Right ventricle myocardium superior (tissue), 1 donor: ENCODE measurements at regions not wholly inside any gene's neighbourhood (a gene's known extent, or its start where the extent isn't known, plus 50 kb on each side); places are given as distances from the start of the nearest gene placed in this dataset.
A peak's percentile ranks its signal among the peaks of the same experiment; 100 is the strongest.
"Not testable (repeated sequence)": the region's sequence is repeated elsewhere in the genome, so short reads cannot be mapped to it uniquely, and the experiment has no call there.

Experiments
- ATAC-seq: fragments of 200-7000 bp; cut with Tn5 transposase; one replicate; pipeline ENCODE4 v1.9.1; 2020; ENCODE audit warnings: mild to moderate bottlenecking; ENCODE audit not compliant: poor library complexity
- DNase-seq: peaks from one replicate; pipeline ENCODE4 v3.0.0-alpha.2; 2020
- intact Hi-C: fragments of 100-400 bp; cut with DNase I; formaldehyde crosslinking; loops from one replicate; pipeline ENCODE4 v1.11.2; 2022
- donor health status: DM: no; HTN: yes; CAD: no; lungs with severe emphysema.

DNA sequence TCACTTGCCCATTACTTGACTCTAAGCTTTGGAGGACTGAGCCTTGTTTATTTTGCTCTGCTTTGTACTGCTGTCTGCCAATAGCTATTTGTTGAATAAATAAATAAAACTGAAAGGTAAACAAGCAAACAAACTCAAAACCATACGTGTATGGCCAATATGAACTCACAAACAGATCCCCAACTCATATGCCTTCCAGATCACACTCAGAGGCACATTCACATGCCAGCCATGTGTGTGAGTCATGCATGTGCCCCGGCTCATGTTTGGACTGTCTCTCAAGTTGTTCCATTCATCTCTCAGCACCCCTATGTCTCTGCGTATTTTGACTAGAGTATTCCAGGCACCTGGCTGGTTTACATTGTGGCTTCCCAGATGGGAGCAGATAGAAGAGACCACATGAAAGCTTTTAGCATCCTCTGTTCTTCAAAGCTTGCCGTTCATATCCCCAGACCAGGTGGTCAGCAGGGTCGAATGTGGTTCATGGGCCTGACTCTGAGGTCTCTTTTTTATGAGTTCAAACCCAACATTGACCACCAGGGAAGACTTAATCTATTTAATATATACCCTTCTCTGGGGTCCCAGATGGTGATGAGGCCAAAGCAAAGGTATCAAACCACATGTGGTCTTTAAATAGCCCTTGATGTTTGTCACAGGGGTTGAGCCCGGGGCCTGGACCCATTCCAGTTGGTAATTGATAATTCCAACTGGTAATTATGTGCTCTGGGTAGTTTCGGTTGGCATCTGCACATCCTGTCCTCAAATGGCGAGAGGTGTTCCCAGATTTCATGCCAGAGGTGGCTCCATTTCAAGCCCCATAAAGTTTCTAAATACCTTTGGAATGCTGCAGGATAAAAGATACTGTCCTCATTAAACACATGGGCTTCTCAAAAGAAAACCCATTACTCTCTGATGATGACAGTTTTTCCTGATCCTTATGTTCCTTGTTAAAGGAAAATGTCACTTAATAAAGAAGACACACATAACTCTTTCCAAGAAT lies 287.3 kb upstream of the MAF start:
- no peak for ATAC-seq
- no peak for DNase-seq
- intact Hi-C loops = no loop called here

DNA sequence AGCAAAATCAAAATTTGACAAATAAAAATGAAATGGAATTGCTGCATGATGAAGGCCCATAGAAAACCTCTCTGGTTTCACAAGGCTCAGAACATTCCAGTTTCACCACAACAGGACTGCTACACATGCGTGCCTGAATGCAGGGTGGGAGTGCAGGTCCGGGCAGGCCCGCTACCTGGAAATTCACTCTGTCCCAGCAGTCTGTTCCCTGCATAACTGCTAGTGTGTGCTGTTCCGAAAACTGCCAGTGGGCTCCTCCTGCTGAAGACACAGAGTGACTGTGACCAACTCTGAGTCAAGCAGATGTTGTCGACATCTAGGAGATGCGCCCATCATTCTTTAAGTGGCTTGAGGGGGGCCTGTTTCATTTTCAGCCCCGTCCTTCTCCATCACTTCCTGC lies 284.8 kb upstream of the MAF start:
- intact Hi-C loops = no loop called here
- DNase-seq (no peak), ATAC-seq (no peak)

DNA sequence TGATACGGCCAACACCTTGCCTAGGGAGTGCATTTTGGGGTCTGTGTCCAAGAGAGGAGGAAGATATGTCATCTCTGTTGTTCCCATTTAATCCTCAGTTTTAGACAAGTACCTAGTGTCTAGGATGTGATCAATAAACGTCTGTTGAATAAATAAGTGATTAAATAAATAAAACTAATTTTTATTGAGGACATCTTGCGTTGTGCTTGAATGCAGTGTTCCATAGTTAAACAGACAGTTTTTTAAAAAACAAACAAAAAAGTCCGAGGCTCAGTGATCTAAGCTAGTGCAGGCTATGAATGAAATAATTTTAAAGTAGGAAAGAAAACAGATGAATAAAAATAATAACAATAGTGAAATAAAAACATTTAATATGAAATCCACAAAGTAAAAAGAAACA lies 283.0 kb upstream of the MAF start:
- ATAC-seq (no peak), DNase-seq (no peak)
- intact Hi-C loops = no loop called here

DNA sequence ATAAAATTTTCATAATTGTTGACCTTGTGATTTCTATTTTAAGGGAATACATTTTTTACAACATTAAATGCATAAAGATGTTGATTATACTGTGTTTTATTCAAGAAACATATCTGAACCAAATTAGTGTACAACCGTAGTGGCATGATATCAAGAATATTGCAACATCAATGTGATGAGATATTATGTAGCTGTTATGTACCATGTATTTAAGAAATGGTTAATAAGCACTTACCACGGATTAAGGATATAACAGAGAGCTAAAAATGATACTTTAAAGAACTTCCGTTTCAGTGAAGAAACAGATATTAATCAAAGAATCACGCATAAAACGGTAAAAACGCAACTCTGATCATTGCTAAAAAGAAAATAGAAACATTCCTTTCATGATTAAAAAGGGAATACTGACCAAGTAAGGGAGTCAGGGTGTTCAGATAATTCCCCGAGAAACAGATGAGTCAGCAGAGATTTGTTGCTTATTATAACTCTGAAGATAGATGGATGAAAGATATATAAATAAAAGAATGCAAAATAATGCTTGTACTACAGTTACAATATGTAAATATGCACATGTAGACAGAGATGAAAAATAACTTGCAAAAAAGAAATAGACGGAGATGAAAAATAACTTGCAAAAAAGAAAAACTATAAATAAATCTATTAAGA lies 281.9 kb upstream of the MAF start:
- no peak for ATAC-seq
- intact Hi-C loops = no loop called here

DNA sequence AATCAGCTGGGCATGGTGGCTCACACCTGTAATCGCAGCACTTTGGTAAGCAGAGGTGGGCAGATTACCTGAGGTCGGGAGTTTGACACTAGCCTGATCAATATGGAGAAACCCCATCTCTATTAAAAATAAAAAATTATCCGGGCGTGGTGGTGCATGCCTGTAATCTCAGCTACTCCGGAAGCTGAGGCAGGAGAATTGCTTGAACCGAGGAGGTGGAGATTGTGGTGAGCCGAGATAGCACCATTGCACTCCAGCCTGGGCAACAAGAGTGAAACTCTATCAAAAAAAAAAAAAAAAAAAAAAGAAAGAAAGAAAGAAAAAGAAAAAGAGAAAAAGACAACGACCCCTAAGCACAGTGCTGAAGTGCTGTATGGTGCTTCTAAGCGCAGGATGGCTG lies 280.6 kb upstream of the MAF start:
- intact Hi-C loops, DNase-seq, ATAC-seq: not testable (repeated sequence)

More for the DNA sequence above, 281.9 kb upstream of the MAF start:
- no peak for DNase-seq

DNA sequence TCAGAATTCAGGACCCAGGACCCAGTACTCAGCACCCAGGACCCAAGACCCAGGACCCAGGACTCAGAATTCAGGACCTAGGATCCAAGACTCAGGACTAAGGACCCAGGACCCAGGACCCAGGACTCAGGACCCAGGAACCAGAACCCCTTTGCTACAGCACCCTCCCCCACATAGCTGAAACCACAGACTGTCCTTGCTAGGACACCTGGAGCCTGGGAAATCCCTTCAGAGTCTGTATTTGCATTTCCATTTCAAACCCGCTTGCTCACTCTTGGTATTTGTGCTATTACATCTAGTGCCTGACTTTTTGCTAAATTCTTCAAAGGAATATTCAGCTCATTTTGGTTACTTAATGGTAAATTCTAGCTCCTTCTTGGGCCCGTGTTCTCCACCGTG lies 275.8 kb upstream of the MAF start:
- no peak for DNase-seq
- no peak for ATAC-seq
- intact Hi-C loops = no loop called here

DNA sequence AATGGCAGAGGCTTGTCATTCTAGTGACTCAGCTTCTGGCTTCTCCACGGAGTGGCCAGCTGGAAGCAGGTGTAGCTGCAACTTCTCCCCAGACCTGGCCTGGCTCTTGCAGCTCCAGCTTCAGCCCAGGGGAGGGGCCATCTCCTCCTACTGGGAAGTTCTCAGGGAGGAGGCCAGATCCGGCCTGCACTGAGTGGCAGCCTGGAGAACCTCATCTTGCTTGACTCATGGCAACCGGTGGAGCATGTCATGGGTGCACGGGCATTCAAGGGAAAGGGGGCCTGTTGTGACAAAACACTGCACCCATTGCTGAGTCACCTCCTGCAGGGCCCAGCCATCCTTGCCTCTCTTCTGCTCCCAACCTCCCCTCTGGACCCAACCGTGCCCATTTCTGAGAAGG lies 273.9 kb upstream of the MAF start:
- intact Hi-C loops = no loop called here
- DNase-seq = peak; percentile 64
- ATAC-seq = peak; percentile 59

DNA sequence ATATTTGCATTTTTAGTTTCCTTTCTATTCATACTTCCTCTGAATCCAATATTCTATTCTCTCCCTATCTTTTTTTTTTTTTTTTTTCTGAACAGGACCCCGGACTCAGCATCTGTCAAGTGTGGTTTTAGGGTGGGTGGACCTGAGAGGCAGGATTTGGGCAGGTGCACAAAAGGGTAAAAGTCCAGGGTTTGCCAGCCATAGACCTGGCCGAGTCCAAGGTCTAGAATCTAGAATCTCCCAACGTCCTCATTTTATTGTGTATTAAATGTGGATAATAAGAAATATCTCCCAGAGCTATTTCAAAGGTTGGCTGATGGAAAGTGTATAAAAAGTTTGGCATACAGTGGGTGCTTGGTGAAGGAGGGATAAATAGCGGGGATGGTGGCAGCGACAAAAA lies 273.3 kb upstream of the MAF start:
- no peak for ATAC-seq
- DNase-seq = no peak
- intact Hi-C loops = no loop called here

DNA sequence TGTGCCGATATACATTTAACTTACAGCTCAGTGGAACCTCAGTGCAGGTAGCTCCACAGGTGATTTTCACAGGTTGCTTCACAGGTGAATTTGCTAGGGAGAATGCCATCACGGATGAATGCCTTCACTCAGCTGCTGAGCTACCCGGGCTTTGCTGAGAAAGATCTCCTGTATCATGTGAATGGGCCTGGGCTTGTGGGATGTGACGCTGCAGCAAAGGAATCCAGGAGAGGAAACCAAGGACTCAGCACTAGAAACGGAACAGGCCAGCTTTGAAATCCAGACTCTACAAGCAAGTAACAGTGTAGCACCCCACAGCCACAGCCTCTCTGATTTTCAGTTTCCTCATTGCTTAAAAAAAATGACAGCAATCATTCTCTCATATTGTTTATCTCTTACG lies 271.4 kb upstream of the MAF start:
- intact Hi-C loops = no loop called here
- ATAC-seq (no peak), DNase-seq (no peak)

DNA sequence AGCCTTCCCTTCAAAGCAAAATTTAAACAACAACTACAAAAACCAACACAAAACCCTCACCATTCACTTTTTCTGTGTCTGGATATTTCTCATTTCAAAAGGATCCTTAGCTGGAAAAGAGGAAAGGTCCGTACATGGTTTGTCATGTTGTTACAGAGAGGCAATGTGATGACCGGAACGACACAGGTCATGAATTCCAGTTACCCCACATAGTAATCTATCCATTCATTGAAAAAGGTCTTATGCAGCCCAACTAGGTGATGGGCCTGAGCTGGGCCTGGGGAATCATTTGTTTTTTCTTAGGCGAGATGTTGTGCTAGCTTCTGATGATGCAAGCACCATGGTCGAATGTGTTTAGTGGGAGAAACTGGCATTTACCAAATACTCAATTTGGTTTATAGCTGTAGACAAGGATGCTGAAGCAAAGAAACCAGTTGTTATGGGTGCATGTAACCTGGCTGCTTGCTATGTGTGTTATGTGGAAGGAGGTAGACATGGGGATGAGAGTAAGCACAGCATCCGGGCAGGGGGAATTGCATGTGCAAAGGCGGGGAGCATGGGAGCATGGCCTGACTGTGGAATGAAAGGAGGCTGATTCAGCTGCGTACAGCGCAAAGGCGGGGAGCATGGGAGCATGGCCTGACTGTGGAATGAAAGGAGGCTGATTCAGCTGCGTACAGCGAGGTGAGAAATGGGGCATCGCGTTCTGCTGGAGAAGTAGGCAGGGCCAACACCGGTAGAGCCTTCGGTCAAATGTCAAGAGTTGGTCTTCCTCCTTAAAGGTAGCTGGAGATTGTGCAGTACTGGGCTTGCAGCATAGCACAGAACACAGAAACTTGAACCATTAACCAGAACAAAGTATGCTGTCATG lies 269.7 kb upstream of the MAF start:
- DNase-seq (no peak), ATAC-seq (no peak)
- intact Hi-C loops = no loop called here

DNA sequence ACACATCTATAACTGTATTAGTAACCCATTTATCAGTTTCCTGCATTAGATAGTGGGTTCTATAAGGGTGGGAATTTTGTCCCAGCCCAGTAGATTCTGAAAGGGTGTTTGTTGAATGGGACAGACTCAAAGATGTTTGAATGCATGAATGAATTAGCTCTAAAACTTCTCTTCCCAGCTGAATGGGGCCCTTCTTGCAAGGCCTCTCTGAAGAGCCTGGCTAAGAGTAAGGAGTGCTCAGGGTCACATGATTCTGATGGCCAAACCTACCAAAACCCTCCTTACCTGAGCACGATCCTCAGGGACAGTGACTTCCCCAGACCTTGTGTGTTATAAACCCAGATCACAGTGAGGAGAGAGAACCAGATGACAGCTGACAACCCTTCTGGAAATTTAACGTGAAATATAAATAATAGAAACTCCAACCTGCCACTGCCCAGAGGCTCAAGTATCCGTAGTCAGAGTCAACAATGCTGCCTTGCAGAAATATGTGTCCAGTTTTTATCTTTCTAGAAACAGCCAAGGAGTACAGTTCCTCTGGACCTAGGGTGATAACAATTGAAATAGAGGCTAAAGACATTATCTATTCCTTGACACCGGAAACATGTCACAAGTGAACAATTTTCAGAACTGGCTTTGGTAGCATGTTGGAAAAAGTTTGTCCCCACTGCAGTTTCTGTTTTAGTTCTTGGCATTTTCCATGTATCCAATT lies 268.9 kb upstream of the MAF start:
- intact Hi-C loops = no loop called here
- DNase-seq (no peak), ATAC-seq (no peak)

DNA sequence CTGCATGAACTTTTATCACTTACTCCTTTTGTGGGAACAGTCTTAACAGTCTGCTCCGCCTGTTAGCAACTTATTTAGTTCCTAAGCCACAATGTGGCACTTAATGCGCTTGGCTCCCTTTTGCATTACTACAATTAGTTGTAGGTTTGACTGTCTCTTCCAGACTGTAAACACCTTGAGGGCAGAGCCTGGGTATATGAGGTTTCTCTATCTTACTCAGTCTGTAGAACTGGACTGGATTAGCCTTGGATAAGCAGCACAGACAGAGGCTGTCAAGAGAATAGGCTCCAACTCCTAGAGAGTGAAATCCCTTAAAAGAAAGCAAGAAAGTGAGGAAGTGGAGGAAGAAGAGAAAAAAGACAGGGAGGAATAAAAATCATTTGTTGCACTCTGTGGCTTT lies 268.3 kb upstream of the MAF start:
- DNase-seq (no peak), ATAC-seq (no peak)
- intact Hi-C loops = no loop called here

DNA sequence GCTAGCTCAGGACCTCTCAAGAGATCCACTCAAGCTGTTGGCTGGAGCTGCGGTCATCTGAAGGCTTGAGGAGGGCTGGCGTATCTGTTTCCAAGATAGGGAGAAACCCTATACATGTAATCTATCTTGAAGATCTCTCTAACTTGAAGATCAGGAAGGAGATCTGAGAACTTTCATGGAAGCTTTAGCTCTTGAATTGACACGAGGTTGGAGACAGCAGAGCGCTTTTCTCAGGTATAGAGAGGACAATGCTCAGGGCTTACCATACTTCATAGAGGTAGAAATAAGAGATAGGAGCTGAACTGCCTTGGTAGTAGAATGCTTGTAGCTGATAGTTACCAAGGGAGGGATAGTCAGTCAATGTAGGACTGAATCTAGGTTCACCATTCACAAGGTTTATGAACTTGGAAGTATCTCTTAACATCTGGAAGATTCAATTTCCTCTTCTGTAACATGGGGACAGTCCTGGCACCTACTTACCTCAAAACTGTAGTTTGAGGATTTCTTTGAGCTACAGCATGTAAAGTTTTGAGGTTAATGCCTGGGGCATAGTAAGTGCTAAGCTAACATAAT lies 267.0 kb upstream of the MAF start:
- ATAC-seq = no peak

DNA sequence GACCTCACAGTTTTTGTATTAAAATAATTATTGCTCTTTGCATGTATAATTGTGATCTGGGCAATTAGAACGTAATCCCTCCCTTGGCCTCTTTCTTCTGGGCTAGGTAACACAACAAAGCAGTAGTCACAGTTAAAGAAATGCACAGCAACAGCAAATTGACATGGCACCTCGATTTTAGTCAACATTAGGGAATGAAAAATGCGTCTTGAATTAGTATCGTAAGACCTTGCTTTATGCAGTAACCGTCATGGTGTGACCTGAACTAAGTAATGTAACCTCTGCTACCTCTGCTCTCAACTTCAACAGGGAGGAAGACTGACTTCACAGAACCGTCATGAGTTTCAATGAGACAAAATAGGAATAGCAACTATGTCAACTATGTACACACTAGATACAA lies 265.4 kb upstream of the MAF start:
- intact Hi-C loops = no loop called here
- ATAC-seq = no peak
- DNase-seq = no peak

More for the DNA sequence above, 267.0 kb upstream of the MAF start:
- intact Hi-C loops = no loop called here
- no peak for DNase-seq

DNA sequence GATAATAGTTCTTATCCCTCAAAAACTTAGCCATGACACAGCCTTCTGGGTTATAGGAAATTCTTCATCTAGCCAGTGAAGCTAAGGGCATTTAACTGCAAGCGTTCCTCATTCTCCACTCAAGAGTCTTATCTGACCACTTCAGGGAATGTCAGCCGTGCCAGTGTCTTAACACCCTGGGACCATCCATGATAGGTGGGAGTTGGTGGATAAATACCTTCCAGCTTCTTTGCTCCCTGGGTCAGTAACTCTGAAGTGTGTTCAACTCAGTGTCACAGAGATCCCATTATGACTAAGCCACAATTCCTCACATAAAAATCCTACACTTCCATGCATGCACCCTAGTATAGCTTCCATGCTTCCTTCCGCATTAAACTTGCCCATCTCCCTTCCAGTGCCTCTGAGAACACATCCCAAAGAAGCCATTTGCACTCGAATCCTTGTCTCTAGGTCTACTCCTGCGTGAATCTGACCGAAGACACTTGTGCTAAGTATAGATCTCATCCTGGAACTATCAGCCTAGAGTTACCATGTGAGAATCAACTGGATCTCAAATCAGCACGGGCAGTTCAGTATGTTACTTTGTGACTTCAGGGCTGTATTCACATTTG lies 264.3 kb upstream of the MAF start:
- intact Hi-C loops = no loop called here
- no peak for ATAC-seq
- DNase-seq = no peak

DNA sequence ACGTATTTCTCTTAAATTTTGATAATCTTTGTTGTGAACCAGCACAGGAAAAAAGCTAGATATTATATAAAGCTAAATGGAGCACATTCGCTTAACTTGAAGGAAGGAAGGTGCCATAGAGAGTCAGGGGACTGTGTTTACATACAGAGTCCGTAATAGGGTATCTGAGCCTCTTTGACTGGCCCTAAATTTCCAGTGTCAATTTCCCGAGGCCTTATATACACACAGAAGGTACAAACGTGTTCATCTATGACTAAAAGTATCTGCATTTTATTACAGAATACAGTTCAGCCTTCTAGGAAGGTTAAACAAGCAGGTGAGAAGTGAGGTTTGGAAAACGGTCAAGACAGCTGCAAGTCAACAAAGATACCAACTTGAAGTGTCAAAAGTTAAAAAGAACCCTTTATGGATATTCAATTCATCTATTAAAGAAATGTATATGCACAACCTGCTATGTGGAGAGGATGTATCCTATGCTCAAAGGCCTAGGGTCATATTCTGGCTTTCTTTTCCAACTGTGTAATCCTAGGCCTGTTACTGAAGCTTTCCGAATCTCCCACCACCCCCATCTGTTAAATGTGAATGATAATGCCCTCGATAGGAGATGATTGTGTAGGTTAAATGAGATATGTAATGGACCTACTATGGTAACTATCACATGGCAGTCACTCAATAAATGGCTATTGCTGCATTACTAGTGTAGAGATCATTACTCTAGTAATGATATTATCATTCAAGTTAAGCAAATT lies 263.7 kb upstream of the MAF start:
- no peak for ATAC-seq
- no peak for DNase-seq
- intact Hi-C loops = no loop called here
